H54 (cell line): ENCODE measurements at regions not wholly inside any gene's neighbourhood (a gene's known extent, or its start where the extent isn't known, plus 50 kb on each side); places are given as distances from the start of the nearest gene placed in this dataset.
"Not testable (repeated sequence)": the region's sequence is repeated elsewhere in the genome, so short reads cannot be mapped to it uniquely, and the experiment has no call there.

Source experiments
- DNase-seq: peaks from one replicate; pipeline ENCODE4 v3.0.0; 2011; ENCODE audit warnings: low spot score, mixed read lengths; ENCODE audit not compliant: insufficient read length
- FAIRE-seq: peaks from 3 replicates; lab custom pipeline; 2011; peaks lifted over from hg19 to GRCh38; lab: Jason Lieb, UNC
- POLR2A ChIP-seq: IDR thresholded peaks from 2 replicates; pipeline ENCODE4 v1.6.1; 2011; ENCODE audit warnings: low read depth, mild to moderate bottlenecking, low read length

DNA sequence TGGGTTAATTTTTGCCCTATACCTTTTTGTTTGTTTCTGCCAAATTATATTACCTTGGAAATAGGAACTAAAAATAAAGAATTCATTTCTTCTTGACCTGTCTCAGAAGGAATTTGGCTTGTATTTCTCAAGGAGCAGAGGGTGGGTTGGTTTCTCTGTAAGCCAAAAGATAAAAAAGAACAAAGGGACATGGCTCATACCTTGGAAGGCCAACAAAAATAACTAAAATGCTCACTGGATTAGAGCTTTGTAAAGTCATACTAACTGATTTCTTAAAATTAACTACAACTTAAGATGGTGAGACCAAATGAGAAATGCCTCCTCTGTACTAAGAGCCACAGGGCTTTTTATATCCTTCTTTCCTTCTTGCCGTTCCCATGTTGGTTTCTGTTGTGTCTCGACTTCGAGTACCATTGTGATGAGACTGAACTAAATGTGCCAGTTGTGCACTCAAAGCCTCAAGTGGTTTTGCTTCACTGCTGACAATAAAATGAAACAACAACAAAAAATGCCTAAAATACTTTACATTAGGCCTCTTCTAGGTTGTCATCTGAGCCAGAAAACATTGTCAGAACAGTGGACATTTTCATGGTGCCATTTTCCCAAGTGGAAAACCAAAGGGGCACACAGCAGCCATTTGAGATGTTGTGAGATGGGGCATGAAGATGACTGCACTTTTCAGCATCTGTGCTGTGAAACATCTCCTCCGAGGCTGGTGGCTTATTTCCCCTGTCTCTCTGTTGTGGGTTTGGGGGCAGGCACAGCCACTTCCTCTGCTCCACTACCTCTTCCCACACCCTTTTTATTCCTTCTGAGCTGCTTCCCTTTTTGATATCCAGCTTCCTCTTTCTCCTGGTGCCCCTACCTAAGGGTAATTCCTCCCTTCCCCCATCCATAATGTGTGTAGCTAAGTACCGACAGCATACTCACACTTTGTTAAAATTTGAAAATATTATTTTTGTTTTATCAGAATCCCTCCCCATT lies 51.8 kb upstream of the AGR3 start:
- TF ChIP-seq POLR2A: no peak
- FAIRE-seq (no peak), DNase-seq (no peak)

DNA sequence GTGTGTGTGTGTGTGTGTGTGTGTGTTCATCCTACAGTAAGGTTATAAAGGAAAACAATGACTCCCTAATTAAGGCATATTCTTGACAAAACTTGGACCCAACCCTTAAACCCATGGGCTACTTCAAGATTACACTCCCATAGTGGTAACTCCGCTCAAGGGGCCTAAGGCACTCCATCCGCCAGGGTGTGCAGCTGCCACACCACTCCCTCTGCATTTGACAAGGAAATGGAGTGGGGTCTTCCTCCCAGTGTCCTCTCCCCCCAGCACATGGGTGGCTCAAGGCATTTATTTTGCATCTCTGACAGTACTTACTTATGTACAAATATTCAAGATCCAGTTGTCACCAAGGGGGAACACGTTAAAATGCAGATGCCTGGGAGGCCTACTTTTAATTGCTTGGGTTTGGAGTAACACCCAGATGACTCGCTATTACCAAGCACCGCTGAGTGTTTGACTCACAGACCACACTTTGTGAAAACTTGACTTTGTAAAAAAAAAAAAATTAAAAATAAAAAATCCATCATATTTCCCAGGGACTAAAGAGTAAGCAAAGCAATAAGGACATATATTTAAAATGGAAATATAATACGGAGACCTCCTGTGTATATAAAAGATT lies 53.0 kb upstream of the AGR3 start:
- no peak for TF ChIP-seq POLR2A
- DNase-seq (no peak), FAIRE-seq (no peak)

DNA sequence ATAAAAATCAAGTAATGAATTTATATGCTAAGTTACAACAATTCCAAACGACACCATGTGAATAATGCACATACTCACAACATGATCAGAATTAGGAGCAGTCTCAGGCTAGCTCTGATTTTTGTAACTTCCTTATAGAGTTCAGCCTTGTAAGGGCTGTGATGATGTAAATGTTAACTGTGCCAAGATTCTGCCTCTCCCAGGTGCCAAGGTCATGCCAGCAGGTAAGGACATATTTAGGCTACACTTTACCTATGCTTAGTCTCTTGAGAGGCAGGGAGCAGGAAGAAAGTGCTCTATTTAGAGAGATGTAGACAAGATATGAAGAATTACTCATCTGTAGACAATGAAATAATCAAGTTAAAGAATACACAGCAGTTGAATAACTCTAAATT lies 53.6 kb upstream of the AGR3 start:
- DNase-seq (no peak), FAIRE-seq (no peak)
- TF ChIP-seq POLR2A: no peak

DNA sequence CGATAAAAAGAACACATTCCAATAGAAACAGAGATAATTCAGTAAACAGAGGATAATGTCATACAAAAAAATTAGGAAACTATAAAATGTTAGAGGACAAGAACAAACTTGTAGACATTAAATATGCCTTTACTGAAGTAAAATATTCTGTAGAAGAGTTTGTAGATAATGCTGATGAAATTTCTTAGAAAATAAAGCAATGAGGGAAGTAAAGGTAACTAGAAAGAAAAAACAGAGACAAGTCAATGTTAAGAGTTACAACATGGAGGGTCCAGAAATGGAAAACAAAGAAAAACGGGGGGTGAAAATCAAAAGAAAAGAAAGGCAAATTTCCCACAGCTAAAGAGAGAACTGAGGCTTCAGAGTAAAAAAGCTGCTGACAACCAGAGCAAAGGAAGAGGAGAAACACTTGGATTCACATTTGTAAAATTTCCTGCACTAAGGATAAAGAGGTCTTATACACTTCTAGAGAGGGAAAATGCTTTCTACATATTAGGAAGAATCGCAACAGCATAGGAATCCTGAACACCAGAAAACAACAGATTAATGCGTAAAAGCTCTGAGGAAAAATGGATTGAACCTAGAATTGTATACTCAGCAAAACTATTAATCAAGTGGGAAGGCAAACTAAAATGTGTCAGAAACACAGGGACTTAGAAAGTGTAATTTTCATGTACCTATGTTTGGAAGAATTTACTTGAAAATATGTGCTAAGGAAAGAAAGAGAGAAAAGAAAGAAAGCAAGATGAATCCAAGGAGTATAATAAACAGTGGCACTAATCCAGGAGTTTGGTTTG lies 55.0 kb upstream of the AGR3 start:
- no peak for TF ChIP-seq POLR2A
- no peak for DNase-seq
- FAIRE-seq: no peak

DNA sequence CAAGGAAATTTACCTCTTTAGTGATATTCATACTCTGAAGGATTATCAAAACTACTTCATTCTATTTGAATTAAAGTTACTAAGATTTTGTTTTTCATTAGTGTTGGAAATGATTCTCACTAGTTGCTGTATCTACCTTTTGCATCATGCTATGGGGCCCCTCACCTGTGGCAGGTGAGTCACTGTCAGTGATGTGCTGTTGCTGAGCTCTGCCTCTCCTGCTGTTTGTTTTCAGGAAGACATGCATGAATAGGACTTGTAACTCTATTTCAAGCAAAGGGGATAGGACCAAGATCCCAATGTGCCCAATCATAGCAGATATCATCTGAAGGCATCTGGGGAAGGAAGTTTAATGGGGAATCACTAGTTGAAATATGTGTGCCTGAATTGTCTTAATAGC lies 57.4 kb upstream of the AGR3 start:
- DNase-seq (no peak), FAIRE-seq (no peak)
- TF ChIP-seq POLR2A: no peak

DNA sequence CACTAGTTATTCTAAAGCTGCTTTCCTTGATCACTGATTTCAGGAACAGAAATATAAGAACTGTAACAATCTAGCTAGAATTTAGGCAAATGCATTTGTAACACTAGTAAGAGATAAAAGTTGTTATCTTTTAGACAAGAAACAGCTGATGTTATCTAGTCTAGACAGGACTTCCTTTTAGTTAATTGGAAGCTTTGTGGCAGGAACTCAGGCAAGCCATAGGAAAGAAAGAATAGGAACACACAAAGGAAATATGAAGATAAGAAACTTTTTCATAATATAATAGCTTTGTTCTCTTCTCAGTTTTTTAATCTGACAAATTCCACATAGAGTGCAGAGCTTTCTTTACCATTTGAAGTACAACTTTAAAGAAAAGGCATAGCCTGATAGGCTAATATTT lies 59.0 kb upstream of the AGR3 start:
- no peak for TF ChIP-seq POLR2A
- FAIRE-seq (no peak), DNase-seq (no peak)

GRCh38 chr7:16942929-16943509 lies 61.2 kb upstream of the AGR3 start:
- TF ChIP-seq POLR2A: no peak
- DNase-seq (no peak), FAIRE-seq (no peak)

DNA sequence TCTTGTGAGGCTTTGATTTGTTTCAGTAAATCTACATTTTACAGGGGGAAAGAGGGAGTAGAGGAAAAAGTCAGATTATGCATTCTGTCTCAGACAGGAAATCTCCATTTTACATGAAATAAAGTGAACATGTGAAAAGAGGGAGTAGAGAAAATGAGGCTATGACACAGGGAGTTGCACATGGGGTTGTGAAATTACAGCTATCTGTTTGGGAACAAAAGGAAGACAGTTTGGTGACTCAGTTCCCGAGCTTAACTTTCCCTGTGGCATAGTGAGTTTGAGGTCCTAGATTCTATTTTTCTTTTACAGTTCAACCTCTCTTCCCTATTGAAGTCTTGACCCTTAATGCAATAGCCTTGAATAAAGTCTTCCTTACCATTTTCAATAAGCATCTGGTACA lies 63.2 kb upstream of the AGR3 start:
- TF ChIP-seq POLR2A: no peak
- FAIRE-seq (no peak), DNase-seq (no peak)

- no peak for TF ChIP-seq POLR2A
- FAIRE-seq: no peak
Observed at GRCh38 chr7:16945372-16945771, 63.6 kb upstream of the AGR3 start.

GRCh38 chr7:16948110-16948509 lies 66.3 kb upstream of the AGR3 start:
- FAIRE-seq, DNase-seq: not testable (repeated sequence)

More at GRCh38 chr7:16945372-16945771, 63.6 kb upstream of the AGR3 start:
- no peak for DNase-seq

DNA sequence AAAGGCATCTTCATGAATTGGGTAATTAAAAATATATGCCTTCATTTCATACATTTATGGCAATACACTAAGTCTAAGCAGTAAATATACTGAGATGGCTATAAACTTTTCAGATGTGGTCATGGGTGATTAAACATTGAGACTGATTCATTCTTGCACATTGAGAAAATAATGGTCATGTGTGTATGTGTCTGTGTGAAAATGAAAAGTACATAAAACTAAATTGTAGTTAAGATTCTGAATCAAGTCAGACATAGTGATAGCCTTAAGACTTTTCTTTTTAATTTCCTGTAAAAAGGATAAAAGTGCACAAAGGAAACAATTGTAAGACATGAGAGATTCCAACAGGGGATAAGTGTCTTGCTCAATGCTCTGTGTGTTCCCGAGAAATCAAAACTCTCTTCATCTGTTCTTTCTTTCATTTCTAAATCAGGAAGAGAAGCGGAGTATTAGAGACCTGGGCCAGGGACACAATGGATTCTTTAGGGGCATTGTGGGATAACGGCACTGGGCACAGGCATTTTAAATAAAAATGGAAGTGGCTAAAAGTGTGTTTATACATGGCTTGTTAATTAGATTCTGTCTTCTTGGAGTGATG lies 69.8 kb upstream of the AGR3 start:
- DNase-seq (no peak), FAIRE-seq (no peak)

GRCh38 chr7:16954321-16954720 lies 72.5 kb upstream of the AGR3 start:
- no peak for DNase-seq
- TF ChIP-seq POLR2A: no peak
- no peak for FAIRE-seq

More for the DNA sequence above, 69.8 kb upstream of the AGR3 start:
- TF ChIP-seq POLR2A: no peak

DNA sequence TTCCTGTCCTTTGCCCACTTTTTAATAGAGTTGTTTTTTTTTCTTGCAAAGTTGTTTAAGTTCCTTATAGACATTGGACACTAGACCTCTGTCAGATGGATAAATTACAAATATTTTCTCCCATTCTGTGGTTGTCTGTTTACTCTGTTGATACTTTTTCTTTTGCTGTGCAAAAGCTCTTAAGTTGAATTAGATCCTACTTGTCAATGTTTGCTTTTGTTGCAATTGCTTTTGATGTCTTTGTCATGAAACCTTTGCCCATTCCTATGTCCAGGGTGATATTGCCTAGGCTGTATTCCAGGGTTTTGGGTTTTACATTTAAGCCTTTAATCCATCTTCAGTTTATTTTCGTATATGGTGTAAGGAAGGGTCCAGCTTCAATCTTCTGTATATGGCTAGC lies 76.9 kb upstream of the AGR3 start:
- FAIRE-seq (no peak), DNase-seq (no peak)
- TF ChIP-seq POLR2A: no peak
